Smooth muscle cell (in vitro differentiated cells): ENCODE measurements at regions not wholly inside any gene's neighbourhood (a gene's known extent, or its start where the extent isn't known, plus 50 kb on each side); places are given as distances from the start of the nearest gene placed in this dataset.
A peak's percentile ranks its signal among the peaks of the same experiment; 100 is the strongest.

Source experiments
- DNase-seq: peaks from one replicate; lab custom pipeline; 2025; ENCODE audit not compliant: unreplicated experiment; lab: John Stamatoyannopoulos, UW
- H2AFZ ChIP-seq: fragments of 200-600 bp; sonication (generic); 2 replicates; pipeline ENCODE4 v1.6.0; 2016; ENCODE audit warnings: antibody characterized with exemption, low read depth, mild to moderate bottlenecking
- H3F3A ChIP-seq: fragments of 200-600 bp; sonication (generic); 2 replicates; pipeline ENCODE4 v1.6.0; 2017; ENCODE audit warnings: antibody characterized with exemption, low read depth
- H3K27ac ChIP-seq: fragments of 200-600 bp; sonication (generic); 2 replicates; pipeline ENCODE4 v1.5.1; 2016; ENCODE audit warnings: low read depth, mild to moderate bottlenecking
- H3K27me3 ChIP-seq: fragments of 200-600 bp; sonication (generic); 2 replicates; pipeline ENCODE4 v1.6.1; 2016; ENCODE audit warnings: low read depth, mild to moderate bottlenecking
- H3K36me3 ChIP-seq: fragments of 200-600 bp; sonication (generic); 2 replicates; pipeline ENCODE4 v1.5.1; 2016; ENCODE audit warnings: low read depth
- H3K4me1 ChIP-seq: fragments of 200-600 bp; sonication (generic); 2 replicates; pipeline ENCODE4 v1.5.1; 2016; ENCODE audit warnings: low read depth
- H3K4me2 ChIP-seq: fragments of 200-600 bp; sonication (generic); 2 replicates; pipeline ENCODE4 v1.6.0; 2016; ENCODE audit warnings: mild to moderate bottlenecking
- H3K4me3 ChIP-seq: fragments of 200-600 bp; sonication (generic); 2 replicates; pipeline ENCODE4 v1.5.1; 2016; ENCODE audit warnings: mild to moderate bottlenecking
- H3K79me2 ChIP-seq: fragments of 200-600 bp; sonication (generic); 2 replicates; pipeline ENCODE4 v1.6.0; 2016; ENCODE audit warnings: low read depth, mild to moderate bottlenecking
- H3K9ac ChIP-seq: fragments of 200-600 bp; sonication (generic); 2 replicates; pipeline ENCODE4 v1.6.0; 2016; ENCODE audit warnings: low read depth
- H3K9me3 ChIP-seq: fragments of 200-600 bp; sonication (generic); replicated peaks from 2 replicates; pipeline ENCODE4 v1.5.1; 2016; ENCODE audit warnings: low read depth
- H4K20me1 ChIP-seq: fragments of 200-600 bp; sonication (generic); 2 replicates; pipeline ENCODE4 v1.6.0; 2016; ENCODE audit warnings: low read depth
- CTCF ChIP-seq: fragments of 200-600 bp; sonication (generic); IDR thresholded peaks from 2 replicates; pipeline ENCODE4 v1.5.1; 2017; ENCODE audit warnings: borderline replicate concordance, mild to moderate bottlenecking, antibody characterized with exemption; ENCODE audit not compliant: insufficient read depth, poor library complexity, severe bottlenecking
- WGBS: methylation state at CpG from one replicate; pipeline ENCODE4 v1.1.7; 2016; ENCODE audit warnings: low lambda C conversion rate; 5-methylcytosine and 5-hydroxymethylcytosine counted together

GRCh38 chr12:97162173-97162572 is 255.1 kb downstream of the NEDD1 start:
- no peaks in the 10 kb centered on the region for H4K20me1 ChIP-seq
- no peak for DNase-seq
- H2AFZ ChIP-seq = no peak overlapping the region
- TF ChIP-seq CTCF = no peak
- no peaks in the 10 kb centered on the region for H3K9me3 ChIP-seq
- no peak overlapping the region for H3K27ac ChIP-seq
- no peaks in the 10 kb centered on the region for H3K27me3 ChIP-seq
- H3K79me2 ChIP-seq = no peaks in the 10 kb centered on the region
- H3K4me3 ChIP-seq = no peak overlapping the region
- H3K36me3 ChIP-seq = no peaks in the 10 kb centered on the region
- H3K4me1 ChIP-seq = no peaks in the 10 kb centered on the region
- 86% methylated on average over 1 of the region's 1 CpG for WGBS
- H3K9ac ChIP-seq = no peak overlapping the region
- H3K4me2 ChIP-seq = no peak overlapping the region
- no peaks in the 10 kb centered on the region for H3F3A ChIP-seq

- DNase-seq = no peak
- Histone ChIP-seq H2AFZ (no peak overlapping the region), H3K4me3 (no peak overlapping the region), H3K9me3 (no peaks in the 10 kb centered on the region), H3K36me3 (no peaks in the 10 kb centered on the region), H3K4me1 (peaks cover 5% of the 10 kb centered on the region), H4K20me1 (no peaks in the 10 kb centered on the region), H3K27ac (no peak overlapping the region), H3K27me3 (no peaks in the 10 kb centered on the region), H3K4me2 (no peak overlapping the region), H3K79me2 (no peaks in the 10 kb centered on the region), H3K9ac (no peak overlapping the region), H3F3A (no peaks in the 10 kb centered on the region)
- TF ChIP-seq CTCF = no peak
- 92% methylated on average over 3 of the region's 3 CpGs for WGBS
Measured at GRCh38 chr12:97164936-97165335, 257.9 kb downstream of the NEDD1 start.

GRCh38 chr12:97167598-97167997 is 260.5 kb downstream of the NEDD1 start:
- H3K9me3 ChIP-seq = no peaks in the 10 kb centered on the region
- H4K20me1 ChIP-seq = no peaks in the 10 kb centered on the region
- no peaks in the 10 kb centered on the region for H3K27me3 ChIP-seq
- 38% methylated on average over 4 of the region's 4 CpGs for WGBS
- H3K4me2 ChIP-seq = peak overlapping the region; percentile 23
- H3K36me3 ChIP-seq = no peaks in the 10 kb centered on the region
- no peak overlapping the region for H3K4me3 ChIP-seq
- no peak for DNase-seq
- no peak overlapping the region for H3K9ac ChIP-seq
- no peak for TF ChIP-seq CTCF
- H3F3A ChIP-seq = no peaks in the 10 kb centered on the region
- H3K79me2 ChIP-seq = no peaks in the 10 kb centered on the region
- peaks cover 5% of the 10 kb centered on the region for H3K4me1 ChIP-seq
- peak overlapping the region; percentile 29 for H3K27ac ChIP-seq
- H2AFZ ChIP-seq = no peak overlapping the region

GRCh38 chr12:97168804-97169203 is 261.7 kb downstream of the NEDD1 start:
- Histone ChIP-seq H3K4me1 (peaks cover 8% of the 10 kb centered on the region), H3K9ac (no peak overlapping the region), H4K20me1 (no peaks in the 10 kb centered on the region), H2AFZ (no peak overlapping the region), H3K27ac (no peak overlapping the region), H3K79me2 (no peaks in the 10 kb centered on the region), H3K36me3 (no peaks in the 10 kb centered on the region), H3K27me3 (no peaks in the 10 kb centered on the region), H3K4me3 (no peak overlapping the region), H3K9me3 (no peaks in the 10 kb centered on the region), H3F3A (no peaks in the 10 kb centered on the region), H3K4me2 (no peak overlapping the region)
- no peak for TF ChIP-seq CTCF
- DNase-seq = no peak
- 80% methylated on average over 4 of the region's 4 CpGs for WGBS
